Panc1 (cell line): ENCODE measurements at regions not wholly inside any gene's neighbourhood (a gene's known extent, or its start where the extent isn't known, plus 50 kb on each side); places are given as distances from the start of the nearest gene placed in this dataset.

ENCODE experiments used
- POLR2AphosphoS5 ChIP-seq: IDR thresholded peaks from 2 replicates; pipeline ENCODE4 v1.6.1; 2012; ENCODE audit warnings: mild to moderate bottlenecking, low read depth, low read length, moderate library complexity
- TF ChIP-seq, protein P1 (sequence below): fragments of 450-650 bp; IDR thresholded peaks from 2 replicates; pipeline ENCODE4 v1.5.1; 2017; ENCODE audit warnings: mild to moderate bottlenecking
- TF ChIP-seq, protein P2 (sequence below), 2 experiments: IDR thresholded peaks; 2 replicates each; pipeline ENCODE4 v1.6.1; 2011 to 2012; ENCODE audit warnings: low read depth in 2 of 2, control low read depth in 1 of 2, low read length in 1 of 2, mild to moderate bottlenecking in 1 of 2, moderate library complexity in 1 of 2; ENCODE audit not compliant: insufficient read depth in 1 of 2

DNA sequence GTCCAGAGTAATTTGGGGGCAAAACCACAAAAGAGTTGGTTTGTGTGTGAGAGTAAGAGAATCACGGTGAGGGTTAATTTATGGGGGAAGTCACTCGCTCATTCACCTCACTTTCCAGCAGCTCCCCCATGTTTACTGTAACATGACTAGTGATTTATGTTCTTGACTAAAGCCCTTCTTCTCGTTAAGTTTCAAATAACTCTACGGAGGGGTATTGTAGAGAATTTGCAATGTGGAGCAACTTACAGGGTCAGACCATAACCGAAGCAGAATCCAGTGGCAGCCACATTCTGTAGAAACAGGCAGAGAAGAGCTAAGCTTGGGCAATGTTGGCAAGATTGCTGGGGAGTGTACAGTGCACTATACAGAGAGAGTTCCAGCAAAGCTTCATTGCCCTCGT is 760.6 kb downstream of the IRX1 start:
- TF ChIP-seq, protein P1, sequence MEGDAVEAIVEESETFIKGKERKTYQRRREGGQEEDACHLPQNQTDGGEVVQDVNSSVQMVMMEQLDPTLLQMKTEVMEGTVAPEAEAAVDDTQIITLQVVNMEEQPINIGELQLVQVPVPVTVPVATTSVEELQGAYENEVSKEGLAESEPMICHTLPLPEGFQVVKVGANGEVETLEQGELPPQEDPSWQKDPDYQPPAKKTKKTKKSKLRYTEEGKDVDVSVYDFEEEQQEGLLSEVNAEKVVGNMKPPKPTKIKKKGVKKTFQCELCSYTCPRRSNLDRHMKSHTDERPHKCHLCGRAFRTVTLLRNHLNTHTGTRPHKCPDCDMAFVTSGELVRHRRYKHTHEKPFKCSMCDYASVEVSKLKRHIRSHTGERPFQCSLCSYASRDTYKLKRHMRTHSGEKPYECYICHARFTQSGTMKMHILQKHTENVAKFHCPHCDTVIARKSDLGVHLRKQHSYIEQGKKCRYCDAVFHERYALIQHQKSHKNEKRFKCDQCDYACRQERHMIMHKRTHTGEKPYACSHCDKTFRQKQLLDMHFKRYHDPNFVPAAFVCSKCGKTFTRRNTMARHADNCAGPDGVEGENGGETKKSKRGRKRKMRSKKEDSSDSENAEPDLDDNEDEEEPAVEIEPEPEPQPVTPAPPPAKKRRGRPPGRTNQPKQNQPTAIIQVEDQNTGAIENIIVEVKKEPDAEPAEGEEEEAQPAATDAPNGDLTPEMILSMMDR, result no peak
- no peak for TF ChIP-seq POLR2AphosphoS5
- TF ChIP-seq, protein P2, sequence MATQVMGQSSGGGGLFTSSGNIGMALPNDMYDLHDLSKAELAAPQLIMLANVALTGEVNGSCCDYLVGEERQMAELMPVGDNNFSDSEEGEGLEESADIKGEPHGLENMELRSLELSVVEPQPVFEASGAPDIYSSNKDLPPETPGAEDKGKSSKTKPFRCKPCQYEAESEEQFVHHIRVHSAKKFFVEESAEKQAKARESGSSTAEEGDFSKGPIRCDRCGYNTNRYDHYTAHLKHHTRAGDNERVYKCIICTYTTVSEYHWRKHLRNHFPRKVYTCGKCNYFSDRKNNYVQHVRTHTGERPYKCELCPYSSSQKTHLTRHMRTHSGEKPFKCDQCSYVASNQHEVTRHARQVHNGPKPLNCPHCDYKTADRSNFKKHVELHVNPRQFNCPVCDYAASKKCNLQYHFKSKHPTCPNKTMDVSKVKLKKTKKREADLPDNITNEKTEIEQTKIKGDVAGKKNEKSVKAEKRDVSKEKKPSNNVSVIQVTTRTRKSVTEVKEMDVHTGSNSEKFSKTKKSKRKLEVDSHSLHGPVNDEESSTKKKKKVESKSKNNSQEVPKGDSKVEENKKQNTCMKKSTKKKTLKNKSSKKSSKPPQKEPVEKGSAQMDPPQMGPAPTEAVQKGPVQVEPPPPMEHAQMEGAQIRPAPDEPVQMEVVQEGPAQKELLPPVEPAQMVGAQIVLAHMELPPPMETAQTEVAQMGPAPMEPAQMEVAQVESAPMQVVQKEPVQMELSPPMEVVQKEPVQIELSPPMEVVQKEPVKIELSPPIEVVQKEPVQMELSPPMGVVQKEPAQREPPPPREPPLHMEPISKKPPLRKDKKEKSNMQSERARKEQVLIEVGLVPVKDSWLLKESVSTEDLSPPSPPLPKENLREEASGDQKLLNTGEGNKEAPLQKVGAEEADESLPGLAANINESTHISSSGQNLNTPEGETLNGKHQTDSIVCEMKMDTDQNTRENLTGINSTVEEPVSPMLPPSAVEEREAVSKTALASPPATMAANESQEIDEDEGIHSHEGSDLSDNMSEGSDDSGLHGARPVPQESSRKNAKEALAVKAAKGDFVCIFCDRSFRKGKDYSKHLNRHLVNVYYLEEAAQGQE (IDR thresholded peaks at IDR 0.05; ENCODE audit: insufficient read depth in 1 of 2, low read depth in 2 of 2, low read length in 1 of 2), result no peak
